Liver (tissue), 8 donors: ENCODE measurements at regions not wholly inside any gene's neighbourhood (a gene's known extent, or its start where the extent isn't known, plus 50 kb on each side); places are given as distances from the start of the nearest gene placed in this dataset.
A peak's percentile ranks its signal among the peaks of the same experiment; 100 is the strongest.

Experiments
- DNase-seq: peaks from one replicate; pipeline ENCODE4 v3.0.0-alpha.2; 2017; ENCODE audit warnings: low spot score
- H3K27ac ChIP-seq, 2 donors: one replicate each; pipeline ENCODE4 v1.7.0; 2013; ENCODE audit warnings: inconsistent platforms in 2 of 2, low read length in 2 of 2, control low read depth in 1 of 2, low read depth in 1 of 2, mild to moderate bottlenecking in 1 of 2
- H3K27me3 ChIP-seq, 4 donors: one replicate each; pipeline versions ENCODE4 v1.6.1 to v1.7.0; 2013; ENCODE audit warnings: low read length in 3 of 4, inconsistent platforms in 1 of 4, mild to moderate bottlenecking in 1 of 4, moderate library complexity in 1 of 4; ENCODE audit not compliant: control insufficient read depth in 4 of 4, insufficient read depth in 4 of 4
- H3K36me3 ChIP-seq, 4 donors: one replicate each; pipeline versions ENCODE4 v1.6.1 to v1.7.0; 2013; ENCODE audit warnings: low read length in 3 of 4, mild to moderate bottlenecking in 3 of 4, low read depth in 1 of 4, moderate library complexity in 1 of 4; ENCODE audit not compliant: control insufficient read depth in 4 of 4, insufficient read depth in 3 of 4
- H3K4me1 ChIP-seq, 4 donors: one replicate each; pipeline versions ENCODE4 v1.6.1 to v1.7.0; 2013; ENCODE audit warnings: low read length in 3 of 4, mild to moderate bottlenecking in 3 of 4, moderate library complexity in 1 of 4; ENCODE audit not compliant: control insufficient read depth in 4 of 4, insufficient read depth in 4 of 4
- H3K4me3 ChIP-seq, 3 donors: one replicate each; pipeline versions ENCODE4 v1.6.1 to v1.7.0; 2013; ENCODE audit warnings: low read length in 3 of 3, control low read depth in 1 of 3, low read depth in 1 of 3, mild to moderate bottlenecking in 1 of 3
- H3K9ac ChIP-seq, 2 donors: one replicate each; pipeline ENCODE4 v1.7.0; 2013; ENCODE audit warnings: low read length in 2 of 2, mild to moderate bottlenecking in 2 of 2, moderate library complexity in 2 of 2, control low read depth in 1 of 2, low read depth in 1 of 2
- H3K9me3 ChIP-seq, 4 donors: one replicate each; pipeline versions ENCODE4 v1.6.1 to v1.7.0; 2013; ENCODE audit warnings: low read length in 3 of 4; ENCODE audit not compliant: control insufficient read depth in 4 of 4
- EGR1 ChIP-seq, 2 donors: IDR thresholded peaks; 2 replicates each; pipeline ENCODE4 v1.6.1; 2016 to 2018; ENCODE audit warnings: antibody characterized with exemption in 2 of 2, low read depth in 2 of 2
- FOXA2 ChIP-seq: IDR thresholded peaks from 2 replicates; pipeline ENCODE4 v1.6.1; 2016; ENCODE audit warnings: antibody characterized with exemption
- GABPA ChIP-seq, 2 donors: IDR thresholded peaks in 1 of 2; conservative IDR thresholded peaks in 1 of 2; 2 replicates each; pipeline ENCODE4 v1.6.1; 2016; ENCODE audit warnings: antibody characterized with exemption in 2 of 2, mild to moderate bottlenecking in 1 of 2, moderate library complexity in 1 of 2
- HNF4A ChIP-seq, 2 donors: conservative IDR thresholded peaks; 2 replicates each; pipeline ENCODE4 v1.6.1; 2016; ENCODE audit warnings: antibody characterized with exemption in 2 of 2, mild to moderate bottlenecking in 2 of 2
- HNF4G ChIP-seq: IDR thresholded peaks from 2 replicates; pipeline ENCODE4 v1.6.1; 2016; ENCODE audit warnings: antibody characterized with exemption
- JUND ChIP-seq, 2 donors: IDR thresholded peaks; 2 replicates each; pipeline ENCODE4 v1.6.1; 2016; ENCODE audit warnings: antibody characterized with exemption in 2 of 2
- NR2F2 ChIP-seq: IDR thresholded peaks from 2 replicates; pipeline ENCODE4 v1.6.1; 2016; ENCODE audit warnings: antibody characterized with exemption
- RAD21 ChIP-seq, 2 donors: IDR thresholded peaks; 2 replicates each; pipeline ENCODE4 v1.6.1; 2016; ENCODE audit warnings: antibody characterized with exemption in 2 of 2, mild to moderate bottlenecking in 2 of 2
- RXRA ChIP-seq, 2 donors: IDR thresholded peaks; 2 replicates each; pipeline ENCODE4 v1.6.1; 2017 to 2018; ENCODE audit warnings: antibody characterized with exemption in 2 of 2, mild to moderate bottlenecking in 1 of 2
- SP1 ChIP-seq: IDR thresholded peaks from 2 replicates; pipeline ENCODE4 v1.6.1; 2018; ENCODE audit warnings: antibody characterized with exemption, mild to moderate bottlenecking
- TAF1 ChIP-seq: conservative IDR thresholded peaks from 2 replicates; pipeline ENCODE4 v1.6.1; 2016; ENCODE audit warnings: antibody characterized with exemption, mild to moderate bottlenecking
- YY1 ChIP-seq: IDR thresholded peaks from 2 replicates; pipeline ENCODE4 v1.6.1; 2016; ENCODE audit warnings: antibody characterized with exemption, mild to moderate bottlenecking
- WGBS: extraction: QIAGEN DNeasy Blood & Tissue Kit; methylation state at CpG from one replicate; pipeline ENCODE4 v1.1.7; 2013; 5-methylcytosine and 5-hydroxymethylcytosine counted together
- TF ChIP-seq, protein P1 (sequence below): IDR thresholded peaks from 2 replicates; pipeline ENCODE4 v1.6.1; 2016; ENCODE audit warnings: antibody characterized with exemption
- TF ChIP-seq, protein P2 (sequence below): IDR thresholded peaks from 2 replicates; pipeline ENCODE4 v1.6.1; 2016; ENCODE audit warnings: antibody characterized with exemption
- TF ChIP-seq, protein P3 (sequence below): IDR thresholded peaks from 2 replicates; pipeline ENCODE4 v1.6.1; 2016; ENCODE audit warnings: antibody characterized with exemption
- TF ChIP-seq, protein P4 (sequence below): fragments of 150-350 bp; IDR thresholded peaks from 2 replicates; pipeline ENCODE4 v1.5.1; 2017; ENCODE audit warnings: improper control_type of control experiment, low read depth, low read length; ENCODE audit not compliant: missing input control
- TF ChIP-seq, protein P5 (sequence below): IDR thresholded peaks from 2 replicates; pipeline ENCODE4 v1.6.1; 2016; ENCODE audit warnings: antibody characterized with exemption, mild to moderate bottlenecking
- donor health status: healthy.
- donor health status: healthy.
- donor health status: healthy.
- donor health status: healthy.
- donor health status: healthy.

DNA sequence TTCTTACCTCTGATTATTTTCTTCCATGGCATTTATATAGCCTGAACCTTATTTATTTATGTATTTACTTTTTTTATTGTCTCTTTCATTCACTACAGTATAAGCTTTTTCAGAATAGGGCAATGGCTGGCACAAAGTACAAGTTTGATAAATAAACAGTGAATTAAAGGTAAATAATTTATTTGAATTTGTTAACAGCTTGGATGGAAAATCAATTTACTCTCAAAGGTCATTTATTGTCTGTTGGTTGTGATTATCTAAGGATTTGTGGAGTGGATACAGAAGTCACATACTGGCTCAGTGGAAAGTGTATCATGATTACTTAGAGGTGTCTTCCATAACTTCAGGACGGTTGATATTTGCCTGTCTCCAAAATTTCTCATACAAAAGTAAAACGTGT is 2472.9 kb downstream of the PCDH7 start:
- H3K27me3 ChIP-seq = no peaks in the 10 kb centered on the region
- no peak overlapping the region for H3K27ac ChIP-seq
- no peak for DNase-seq
- no peaks in the 10 kb centered on the region for H3K36me3 ChIP-seq
- no peak overlapping the region for H3K4me3 ChIP-seq
- TF ChIP-seq NR2F2 = no peak
- no peak for TF ChIP-seq EGR1 (IDR thresholded peaks at IDR 0.05; ENCODE audit: low read depth in 2 of 2)
- TF ChIP-seq HNF4A (conservative IDR thresholded peaks at IDR 0.05) = peak; percentile 53 to 55
- TF ChIP-seq, protein P1, sequence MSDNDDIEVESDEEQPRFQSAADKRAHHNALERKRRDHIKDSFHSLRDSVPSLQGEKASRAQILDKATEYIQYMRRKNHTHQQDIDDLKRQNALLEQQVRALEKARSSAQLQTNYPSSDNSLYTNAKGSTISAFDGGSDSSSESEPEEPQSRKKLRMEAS = no peak
- no peak for TF ChIP-seq FOXA2
- TF ChIP-seq SP1 = no peak
- peaks cover 0 to 7% (median 4%) of the 10 kb centered on the region in 4 donors for H3K4me1 ChIP-seq
- no peak overlapping the region for H3K9ac ChIP-seq
- WGBS = 42% methylated on average over 2 of the region's 2 CpGs
- H3K9me3 ChIP-seq = no peaks in the 10 kb centered on the region

DNA sequence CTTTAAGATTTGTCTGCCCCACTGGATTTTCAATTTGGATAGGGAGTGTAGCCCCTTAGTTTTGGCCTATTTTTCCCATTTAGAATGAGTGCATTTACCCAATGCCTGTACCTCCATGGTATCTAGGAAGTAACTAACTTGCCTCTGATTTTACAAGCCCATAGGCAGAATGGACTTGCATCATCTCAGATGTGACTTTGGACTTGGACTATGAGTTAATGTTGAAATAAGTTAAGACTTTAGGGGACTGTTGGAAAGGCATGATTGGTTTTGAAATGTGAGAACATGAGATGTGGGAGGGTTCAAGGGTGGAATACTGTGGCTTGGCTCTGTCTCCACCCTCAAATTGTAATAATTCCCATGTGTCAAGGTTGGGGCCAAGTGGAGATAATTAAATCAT is 2480.2 kb downstream of the PCDH7 start:
- Histone ChIP-seq H3K9me3 (no peaks in the 10 kb centered on the region), H3K4me1 (peaks cover 0 to 7% (median 0%) of the 10 kb centered on the region in 4 donors), H3K9ac (no peak overlapping the region), H3K27me3 (no peaks in the 10 kb centered on the region), H3K27ac (no peak overlapping the region), H3K36me3 (no peaks in the 10 kb centered on the region), H3K4me3 (no peak overlapping the region)
- TF ChIP-seq, protein P1 = no peak
- TF ChIP-seq SP1 (peak; percentile 19), HNF4G (peak; percentile 58), HNF4A (conservative IDR thresholded peaks at IDR 0.05) (peak; percentile 86 to 94), RAD21 (IDR thresholded peaks at IDR 0.05) (no peak)
- DNase-seq = no peak

DNA sequence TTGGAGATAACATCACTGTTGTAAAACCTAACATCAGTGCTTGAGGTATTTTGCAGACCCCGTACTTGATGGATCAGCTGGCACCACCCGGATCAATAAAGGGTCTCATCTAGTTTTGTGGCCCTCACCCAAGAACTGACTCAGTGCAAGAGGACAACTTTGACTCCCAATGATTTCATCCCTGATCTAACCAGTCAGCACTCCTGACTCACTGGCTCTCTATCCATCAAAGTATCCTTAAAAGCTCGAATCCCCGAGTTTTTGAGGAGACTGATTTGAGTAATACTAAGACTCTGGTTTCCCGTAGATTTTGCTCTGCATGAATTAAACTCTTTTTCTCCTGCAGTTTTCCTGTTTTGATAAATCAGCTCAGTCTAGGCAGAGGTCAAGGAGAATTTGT is 2498.1 kb downstream of the PCDH7 start:
- WGBS = 63% methylated on average over 5 of the region's 5 CpGs

More for the DNA sequence above, 2498.1 kb downstream of the PCDH7 start:
- Histone ChIP-seq H3K9ac (no peak overlapping the region), H3K4me1 (no peaks in the 10 kb centered on the region), H3K27me3 (peaks cover 0 to 3% (median 0%) of the 10 kb centered on the region in 4 donors), H3K27ac (no peak overlapping the region), H3K9me3 (no peaks in the 10 kb centered on the region), H3K36me3 (no peaks in the 10 kb centered on the region), H3K4me3 (no peak overlapping the region)
- no peak for DNase-seq
- TF ChIP-seq JUND (IDR thresholded peaks at IDR 0.05) (no peak), GABPA (IDR thresholded peaks at IDR 0.05 in 1 of 2, conservative IDR thresholded peaks at IDR 0.05 in 1 of 2) (no peak), RAD21 (IDR thresholded peaks at IDR 0.05) (no peak), RXRA (IDR thresholded peaks at IDR 0.05) (no peak), EGR1 (IDR thresholded peaks at IDR 0.05; ENCODE audit: low read depth in 2 of 2) (no peak), FOXA2 (no peak), TAF1 (no peak), YY1 (no peak), NR2F2 (no peak), SP1 (no peak), HNF4A (conservative IDR thresholded peaks at IDR 0.05) (no peak)
- TF ChIP-seq, protein P2, sequence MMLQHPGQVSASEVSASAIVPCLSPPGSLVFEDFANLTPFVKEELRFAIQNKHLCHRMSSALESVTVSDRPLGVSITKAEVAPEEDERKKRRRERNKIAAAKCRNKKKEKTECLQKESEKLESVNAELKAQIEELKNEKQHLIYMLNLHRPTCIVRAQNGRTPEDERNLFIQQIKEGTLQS = no peak
- TF ChIP-seq, protein P3, sequence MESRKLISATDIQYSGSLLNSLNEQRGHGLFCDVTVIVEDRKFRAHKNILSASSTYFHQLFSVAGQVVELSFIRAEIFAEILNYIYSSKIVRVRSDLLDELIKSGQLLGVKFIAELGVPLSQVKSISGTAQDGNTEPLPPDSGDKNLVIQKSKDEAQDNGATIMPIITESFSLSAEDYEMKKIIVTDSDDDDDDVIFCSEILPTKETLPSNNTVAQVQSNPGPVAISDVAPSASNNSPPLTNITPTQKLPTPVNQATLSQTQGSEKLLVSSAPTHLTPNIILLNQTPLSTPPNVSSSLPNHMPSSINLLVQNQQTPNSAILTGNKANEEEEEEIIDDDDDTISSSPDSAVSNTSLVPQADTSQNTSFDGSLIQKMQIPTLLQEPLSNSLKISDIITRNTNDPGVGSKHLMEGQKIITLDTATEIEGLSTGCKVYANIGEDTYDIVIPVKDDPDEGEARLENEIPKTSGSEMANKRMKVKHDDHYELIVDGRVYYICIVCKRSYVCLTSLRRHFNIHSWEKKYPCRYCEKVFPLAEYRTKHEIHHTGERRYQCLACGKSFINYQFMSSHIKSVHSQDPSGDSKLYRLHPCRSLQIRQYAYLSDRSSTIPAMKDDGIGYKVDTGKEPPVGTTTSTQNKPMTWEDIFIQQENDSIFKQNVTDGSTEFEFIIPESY = no peak
- TF ChIP-seq, protein P1 = no peak
- TF ChIP-seq, protein P4, sequence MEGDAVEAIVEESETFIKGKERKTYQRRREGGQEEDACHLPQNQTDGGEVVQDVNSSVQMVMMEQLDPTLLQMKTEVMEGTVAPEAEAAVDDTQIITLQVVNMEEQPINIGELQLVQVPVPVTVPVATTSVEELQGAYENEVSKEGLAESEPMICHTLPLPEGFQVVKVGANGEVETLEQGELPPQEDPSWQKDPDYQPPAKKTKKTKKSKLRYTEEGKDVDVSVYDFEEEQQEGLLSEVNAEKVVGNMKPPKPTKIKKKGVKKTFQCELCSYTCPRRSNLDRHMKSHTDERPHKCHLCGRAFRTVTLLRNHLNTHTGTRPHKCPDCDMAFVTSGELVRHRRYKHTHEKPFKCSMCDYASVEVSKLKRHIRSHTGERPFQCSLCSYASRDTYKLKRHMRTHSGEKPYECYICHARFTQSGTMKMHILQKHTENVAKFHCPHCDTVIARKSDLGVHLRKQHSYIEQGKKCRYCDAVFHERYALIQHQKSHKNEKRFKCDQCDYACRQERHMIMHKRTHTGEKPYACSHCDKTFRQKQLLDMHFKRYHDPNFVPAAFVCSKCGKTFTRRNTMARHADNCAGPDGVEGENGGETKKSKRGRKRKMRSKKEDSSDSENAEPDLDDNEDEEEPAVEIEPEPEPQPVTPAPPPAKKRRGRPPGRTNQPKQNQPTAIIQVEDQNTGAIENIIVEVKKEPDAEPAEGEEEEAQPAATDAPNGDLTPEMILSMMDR = no peak
- TF ChIP-seq, protein P5, sequence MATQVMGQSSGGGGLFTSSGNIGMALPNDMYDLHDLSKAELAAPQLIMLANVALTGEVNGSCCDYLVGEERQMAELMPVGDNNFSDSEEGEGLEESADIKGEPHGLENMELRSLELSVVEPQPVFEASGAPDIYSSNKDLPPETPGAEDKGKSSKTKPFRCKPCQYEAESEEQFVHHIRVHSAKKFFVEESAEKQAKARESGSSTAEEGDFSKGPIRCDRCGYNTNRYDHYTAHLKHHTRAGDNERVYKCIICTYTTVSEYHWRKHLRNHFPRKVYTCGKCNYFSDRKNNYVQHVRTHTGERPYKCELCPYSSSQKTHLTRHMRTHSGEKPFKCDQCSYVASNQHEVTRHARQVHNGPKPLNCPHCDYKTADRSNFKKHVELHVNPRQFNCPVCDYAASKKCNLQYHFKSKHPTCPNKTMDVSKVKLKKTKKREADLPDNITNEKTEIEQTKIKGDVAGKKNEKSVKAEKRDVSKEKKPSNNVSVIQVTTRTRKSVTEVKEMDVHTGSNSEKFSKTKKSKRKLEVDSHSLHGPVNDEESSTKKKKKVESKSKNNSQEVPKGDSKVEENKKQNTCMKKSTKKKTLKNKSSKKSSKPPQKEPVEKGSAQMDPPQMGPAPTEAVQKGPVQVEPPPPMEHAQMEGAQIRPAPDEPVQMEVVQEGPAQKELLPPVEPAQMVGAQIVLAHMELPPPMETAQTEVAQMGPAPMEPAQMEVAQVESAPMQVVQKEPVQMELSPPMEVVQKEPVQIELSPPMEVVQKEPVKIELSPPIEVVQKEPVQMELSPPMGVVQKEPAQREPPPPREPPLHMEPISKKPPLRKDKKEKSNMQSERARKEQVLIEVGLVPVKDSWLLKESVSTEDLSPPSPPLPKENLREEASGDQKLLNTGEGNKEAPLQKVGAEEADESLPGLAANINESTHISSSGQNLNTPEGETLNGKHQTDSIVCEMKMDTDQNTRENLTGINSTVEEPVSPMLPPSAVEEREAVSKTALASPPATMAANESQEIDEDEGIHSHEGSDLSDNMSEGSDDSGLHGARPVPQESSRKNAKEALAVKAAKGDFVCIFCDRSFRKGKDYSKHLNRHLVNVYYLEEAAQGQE = no peak
